ENCODE measurements at regions not wholly inside any gene's neighbourhood (a gene's known extent, or its start where the extent isn't known, plus 50 kb on each side); places are given as distances from the start of the nearest gene placed in this dataset.

- no peaks in the 10 kb centered on the region for H3K27me3 ChIP-seq
Observed at GRCh38 chr1:2860476-2861142, 59.1 kb upstream of the TTC34 start.

GRCh38 chr1:2861143-2861987 lies 59.9 kb upstream of the TTC34 start:
- Histone ChIP-seq H3K4me3 (no peak overlapping the region), H3K9me3 (no peaks in the 10 kb centered on the region), H3K27me3 (no peaks in the 10 kb centered on the region), H3K4me1 (no peaks in the 10 kb centered on the region), H3K36me3 (no peaks in the 10 kb centered on the region), H3K27ac (no peak overlapping the region), H3K9ac (ENCODE audit: low read depth in 2 of 2, low read length in 2 of 2) (no peak overlapping the region)
- intact Hi-C loops (cut with DNase I), result no loop called here
- DNase-seq, result no peak
- TF ChIP-seq CTCF (IDR thresholded peaks at IDR 0.05), result no peak

More at GRCh38 chr1:2860476-2861142, 59.1 kb upstream of the TTC34 start:
- Histone ChIP-seq H3K36me3 (no peaks in the 10 kb centered on the region), H3K9ac (ENCODE audit: low read depth in 2 of 2, low read length in 2 of 2) (no peak overlapping the region), H3K4me1 (no peaks in the 10 kb centered on the region), H3K9me3 (no peaks in the 10 kb centered on the region), H3K27ac (no peak overlapping the region), H3K4me3 (no peak overlapping the region)
- intact Hi-C loops (cut with DNase I), result no loop called here
- DNase-seq, result no peak
- TF ChIP-seq CTCF (IDR thresholded peaks at IDR 0.05), result no peak

- Histone ChIP-seq H3K4me3 (no peak overlapping the region), H3K27ac (no peak overlapping the region), H3K4me1 (no peaks in the 10 kb centered on the region), H3K9me3 (no peaks in the 10 kb centered on the region), H3K9ac (ENCODE audit: low read depth in 2 of 2, low read length in 2 of 2) (no peak overlapping the region), H3K36me3 (no peaks in the 10 kb centered on the region), H3K27me3 (no peaks in the 10 kb centered on the region)
- no peak for DNase-seq
- TF ChIP-seq CTCF (IDR thresholded peaks at IDR 0.05), result no peak
- intact Hi-C loops (cut with DNase I), result no loop called here
Observed at GRCh38 chr1:2861988-2862813, 60.7 kb upstream of the TTC34 start.

- intact Hi-C loops (cut with DNase I), result no loop called here
- Histone ChIP-seq H3K27me3 (no peaks in the 10 kb centered on the region), H3K9me3 (no peaks in the 10 kb centered on the region), H3K4me1 (no peaks in the 10 kb centered on the region), H3K4me3 (no peak overlapping the region), H3K36me3 (no peaks in the 10 kb centered on the region), H3K9ac (ENCODE audit: low read depth in 2 of 2, low read length in 2 of 2) (no peak overlapping the region), H3K27ac (no peak overlapping the region)
- DNase-seq, result no peak
- no peak for TF ChIP-seq CTCF (IDR thresholded peaks at IDR 0.05)
Observed at GRCh38 chr1:2862814-2863647, 61.5 kb upstream of the TTC34 start.

- H3K27me3 ChIP-seq, result no peaks in the 10 kb centered on the region
- H3K4me3 ChIP-seq, result no peak overlapping the region
- H3K36me3 ChIP-seq, result no peaks in the 10 kb centered on the region
- no peaks in the 10 kb centered on the region for H3K4me1 ChIP-seq
- no peak overlapping the region for H3K27ac ChIP-seq
- intact Hi-C loops (cut with DNase I), result no loop called here
- no peak overlapping the region for H3K9ac ChIP-seq (ENCODE audit: low read depth in 2 of 2, low read length in 2 of 2)
- no peaks in the 10 kb centered on the region for H3K9me3 ChIP-seq
- TF ChIP-seq CTCF (IDR thresholded peaks at IDR 0.05), result no peak
- no peak for DNase-seq
Observed at GRCh38 chr1:2863648-2863963, 62.1 kb upstream of the TTC34 start.

Data from colonic mucosa (tissue), 4 donors.